Chondrocyte (in vitro differentiated cells): ENCODE measurements at regions not wholly inside any gene's neighbourhood (a gene's known extent, or its start where the extent isn't known, plus 50 kb on each side); places are given as distances from the start of the nearest gene placed in this dataset.

Source experiments
- DNase-seq: peaks from one replicate; pipeline ENCODE4 v3.0.0; 2021; ENCODE audit warnings: mixed read lengths, low spot score
- H3K27ac Mint-ChIP-seq: one replicate; pipeline ENCODE4 v1.8.0; 2021; ENCODE audit warnings: mild to moderate bottlenecking, moderate library complexity, mixed read lengths; ENCODE audit not compliant: unreplicated experiment
- H3K27me3 Mint-ChIP-seq: 2 replicates; pipeline ENCODE4 v1.8.0; 2021; ENCODE audit warnings: low read depth, mixed read lengths
- H3K36me3 Mint-ChIP-seq: 2 replicates; pipeline ENCODE4 v1.8.0; 2021; ENCODE audit warnings: low read depth, mixed read lengths
- H3K4me1 Mint-ChIP-seq: 2 replicates; pipeline ENCODE4 v1.8.0; 2021; ENCODE audit warnings: low read depth, mild to moderate bottlenecking, mixed read lengths
- H3K4me3 Mint-ChIP-seq: one replicate; pipeline ENCODE4 v1.8.0; 2021; ENCODE audit warnings: mild to moderate bottlenecking, moderate library complexity, mixed read lengths; ENCODE audit not compliant: unreplicated experiment
- H3K9me3 Mint-ChIP-seq: 2 replicates; pipeline ENCODE4 v1.8.0; 2021; ENCODE audit warnings: low read depth, mixed read lengths
- CTCF ChIP-seq: fragments of 200-600 bp; sonication (generic); IDR thresholded peaks from 2 replicates; pipeline ENCODE4 v1.5.0; 2021; ENCODE audit warnings: antibody characterized with exemption, mild to moderate bottlenecking, moderate library complexity

- TF ChIP-seq CTCF, result no peak
- no peak overlapping the region for H3K27ac Mint-ChIP-seq
- no peaks in the 10 kb centered on the region for H3K27me3 Mint-ChIP-seq
These were observed 276.0 kb upstream of the MPDZ start for GRCh38 chr9:13555516-13555915.

GRCh38 chr9:13554626-13555025, 275.1 kb upstream of the MPDZ start:
- no peaks in the 10 kb centered on the region for H3K27me3 Mint-ChIP-seq
- DNase-seq, result no peak
- H3K36me3 Mint-ChIP-seq, result peaks cover 4% of the 10 kb centered on the region
- H3K4me3 Mint-ChIP-seq, result no peak overlapping the region
- peaks cover 3% of the 10 kb centered on the region for H3K4me1 Mint-ChIP-seq
- TF ChIP-seq CTCF, result no peak
- H3K27ac Mint-ChIP-seq, result no peak overlapping the region
- H3K9me3 Mint-ChIP-seq, result peaks cover 7% of the 10 kb centered on the region

More at GRCh38 chr9:13555516-13555915, 276.0 kb upstream of the MPDZ start:
- no peak for DNase-seq
- H3K36me3 Mint-ChIP-seq, result peaks cover 4% of the 10 kb centered on the region
- peaks cover 3% of the 10 kb centered on the region for H3K4me1 Mint-ChIP-seq
- H3K4me3 Mint-ChIP-seq, result no peak overlapping the region
- H3K9me3 Mint-ChIP-seq, result peaks cover 5% of the 10 kb centered on the region

- Mint-ChIP-seq H3K9me3 (peaks cover 10% of the 10 kb centered on the region), H3K36me3 (peaks cover 4% of the 10 kb centered on the region), H3K4me3 (no peak overlapping the region), H3K27me3 (no peaks in the 10 kb centered on the region), H3K27ac (no peak overlapping the region), H3K4me1 (peaks cover 3% of the 10 kb centered on the region)
- no peak for DNase-seq
- TF ChIP-seq CTCF, result no peak
These were observed 273.2 kb upstream of the MPDZ start for GRCh38 chr9:13552606-13553215.

GRCh38 chr9:13550519-13550918, 271.0 kb upstream of the MPDZ start:
- Mint-ChIP-seq H3K27me3 (no peaks in the 10 kb centered on the region), H3K36me3 (peaks cover 4% of the 10 kb centered on the region), H3K4me3 (no peak overlapping the region), H3K27ac (no peak overlapping the region), H3K4me1 (no peaks in the 10 kb centered on the region), H3K9me3 (peaks cover 10% of the 10 kb centered on the region)
- no peak for DNase-seq
- no peak for TF ChIP-seq CTCF

GRCh38 chr9:13548535-13548934, 269.0 kb upstream of the MPDZ start:
- Mint-ChIP-seq H3K27ac (no peak overlapping the region), H3K9me3 (peaks cover 10% of the 10 kb centered on the region), H3K4me3 (no peak overlapping the region), H3K4me1 (no peaks in the 10 kb centered on the region), H3K36me3 (peaks cover 4% of the 10 kb centered on the region), H3K27me3 (no peaks in the 10 kb centered on the region)
- DNase-seq, result no peak
- no peak for TF ChIP-seq CTCF
